Fibroblast of lung (primary cell): ENCODE measurements at regions not wholly inside any gene's neighbourhood (a gene's known extent, or its start where the extent isn't known, plus 50 kb on each side); places are given as distances from the start of the nearest gene placed in this dataset.
A peak's percentile ranks its signal among the peaks of the same experiment; 100 is the strongest.

ENCODE experiments used
- DNase-seq, 2 donors: peaks; one replicate each; pipeline versions ENCODE4 v3.0.0 to v3.0.0-alpha.2; 2010; ENCODE audit warnings: low read depth in 2 of 2
- H2AFZ ChIP-seq: 2 replicates; pipeline ENCODE4 v1.5.1; 2012; ENCODE audit warnings: low read length, control low read depth, inconsistent platforms
- H3K27ac ChIP-seq: 2 replicates; pipeline ENCODE4 v1.5.1; 2011; ENCODE audit warnings: low read length, control low read depth; ENCODE audit not compliant: insufficient read depth
- H3K27me3 ChIP-seq: 2 replicates; pipeline ENCODE4 v1.5.1; 2011; ENCODE audit warnings: mild to moderate bottlenecking, low read length; ENCODE audit not compliant: control insufficient read depth, insufficient read depth
- H3K36me3 ChIP-seq: 2 replicates; pipeline ENCODE4 v1.5.1; 2011; ENCODE audit warnings: low read length; ENCODE audit not compliant: control insufficient read depth, insufficient read depth
- H3K4me1 ChIP-seq: 2 replicates; pipeline ENCODE4 v1.5.1; 2011; ENCODE audit warnings: low read length; ENCODE audit not compliant: control insufficient read depth, insufficient read depth; ENCODE audit errors: extremely low read depth
- H3K4me2 ChIP-seq: 2 replicates; pipeline ENCODE4 v1.5.1; 2011; ENCODE audit warnings: low read length, control low read depth; ENCODE audit not compliant: insufficient read depth; ENCODE audit errors: extremely low read depth
- H3K4me3 ChIP-seq, 4 experiments: fragments of 200-600 bp in 1 of 4; sonication (generic) in 1 of 4; replicated peaks in 1 of 4; 2 replicates each; pipeline ENCODE4 v1.5.1; 2011 to 2016; ENCODE audit warnings: low read length in 4 of 4, low read depth in 3 of 4, mild to moderate bottlenecking in 3 of 4, control low read depth in 2 of 4, inconsistent platforms in 1 of 4, mixed read lengths in 1 of 4; ENCODE audit not compliant: insufficient read depth in 1 of 4; ENCODE audit errors: control extremely low read depth in 1 of 4
- H3K79me2 ChIP-seq: 2 replicates; pipeline ENCODE4 v1.5.1; 2012; ENCODE audit warnings: mild to moderate bottlenecking, low read length, inconsistent platforms; ENCODE audit not compliant: control insufficient read depth, insufficient read depth
- H3K9ac ChIP-seq: 2 replicates; pipeline ENCODE4 v1.5.1; 2011; ENCODE audit warnings: mild to moderate bottlenecking, low read length, control low read depth; ENCODE audit not compliant: insufficient read depth
- H3K9me3 ChIP-seq: 2 replicates; pipeline ENCODE4 v1.5.1; 2012; ENCODE audit warnings: low read depth, low read length; ENCODE audit not compliant: control insufficient read depth, insufficient read depth
- H4K20me1 ChIP-seq: 2 replicates; pipeline ENCODE4 v1.5.1; 2011; ENCODE audit warnings: low read length; ENCODE audit not compliant: control insufficient read depth, insufficient read depth; ENCODE audit errors: extremely low read depth
- CTCF ChIP-seq, 2 donors: IDR thresholded peaks in 1 of 2; conservative IDR thresholded peaks in 1 of 2; 1 replicate in 1 of 2; 2 replicates in 1 of 2; pipeline ENCODE4 v1.5.1; 2011 to 2012; ENCODE audit warnings: low read length in 2 of 2, control low read depth in 1 of 2, inconsistent platforms in 1 of 2, low read depth in 1 of 2, mild to moderate bottlenecking in 1 of 2
- EZH2 ChIP-seq: IDR thresholded peaks from 2 replicates; pipeline ENCODE4 v1.5.1; 2012; ENCODE audit warnings: low read length, control low read depth, mild to moderate bottlenecking; ENCODE audit errors: missing control alignments

DNA sequence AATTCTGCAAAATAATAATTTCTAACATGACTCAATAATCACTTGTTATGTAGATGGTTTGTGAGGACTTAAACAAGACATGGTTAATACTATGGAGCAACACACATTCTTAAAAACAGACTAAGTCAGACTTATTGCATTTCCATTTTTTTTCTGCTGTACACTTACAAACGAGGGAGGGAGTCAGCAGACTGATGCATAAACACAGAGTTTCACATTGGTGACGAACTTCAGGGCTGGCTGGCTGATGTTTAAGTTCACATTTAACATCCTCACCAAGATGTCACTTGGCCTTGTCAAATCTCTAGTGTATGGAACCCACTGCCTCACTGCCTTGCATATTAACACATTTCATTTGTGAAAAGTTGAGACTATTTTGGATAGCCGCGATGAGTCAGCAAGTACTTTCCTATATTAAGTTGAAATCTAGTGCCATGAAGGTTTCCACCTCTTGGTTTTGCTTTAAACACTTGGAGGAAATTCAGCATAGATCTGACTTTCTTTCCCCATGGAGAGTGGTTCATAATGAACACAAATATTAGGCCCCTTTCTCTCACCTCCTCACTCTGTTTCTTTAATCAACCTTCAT, 337.5 kb upstream of the RUNX1 start:
- DNase-seq = peak in 1 of 2 donors; percentile 48
- Histone ChIP-seq H3K27ac (no peak overlapping the region), H3K4me1 (no peaks in the 10 kb centered on the region), H3K9ac (no peak overlapping the region), H3K79me2 (no peaks in the 10 kb centered on the region), H3K4me2 (no peak overlapping the region), H2AFZ (no peak overlapping the region), H3K36me3 (no peaks in the 10 kb centered on the region), H3K27me3 (no peaks in the 10 kb centered on the region), H4K20me1 (no peaks in the 10 kb centered on the region), H3K9me3 (no peaks in the 10 kb centered on the region), H3K4me3 (no peak overlapping the region)
- TF ChIP-seq EZH2 (no peak), CTCF (conservative IDR thresholded peaks at IDR 0.05 in 1 of 2, IDR thresholded peaks at IDR 0.05 in 1 of 2; ENCODE audit: low read depth in 1 of 2, low read length in 2 of 2) (no peak)

DNA sequence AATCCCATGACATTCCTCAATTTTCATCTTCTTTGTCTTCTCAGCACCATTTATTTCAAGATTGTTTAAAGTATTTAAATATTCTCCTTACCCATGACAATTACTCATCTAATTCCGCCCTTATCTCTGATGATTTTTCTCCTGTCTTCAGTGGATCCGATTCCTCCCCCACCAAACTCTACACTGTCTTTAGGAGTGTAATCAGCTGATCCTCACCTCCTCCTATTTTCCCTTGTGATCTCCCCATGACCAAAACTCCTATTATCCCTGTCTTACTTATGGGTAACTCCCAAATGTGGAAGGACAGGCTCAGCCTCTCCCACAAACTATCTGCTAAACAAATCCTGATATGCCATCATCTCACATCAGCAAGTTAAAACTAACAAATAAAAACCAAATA, 335.3 kb upstream of the RUNX1 start:
- no peak overlapping the region for H2AFZ ChIP-seq
- no peak overlapping the region for H3K4me2 ChIP-seq
- H3K9ac ChIP-seq = no peak overlapping the region
- H3K27ac ChIP-seq = no peak overlapping the region
- H3K36me3 ChIP-seq = no peaks in the 10 kb centered on the region
- no peak overlapping the region for H3K4me3 ChIP-seq
- H3K79me2 ChIP-seq = no peaks in the 10 kb centered on the region
- H4K20me1 ChIP-seq = no peaks in the 10 kb centered on the region
- H3K9me3 ChIP-seq = no peaks in the 10 kb centered on the region
- no peaks in the 10 kb centered on the region for H3K4me1 ChIP-seq
- no peak for TF ChIP-seq CTCF (conservative IDR thresholded peaks at IDR 0.05 in 1 of 2, IDR thresholded peaks at IDR 0.05 in 1 of 2; ENCODE audit: low read depth in 1 of 2, low read length in 2 of 2)
- TF ChIP-seq EZH2 = no peak
- DNase-seq = no peak
- H3K27me3 ChIP-seq = no peaks in the 10 kb centered on the region

DNA sequence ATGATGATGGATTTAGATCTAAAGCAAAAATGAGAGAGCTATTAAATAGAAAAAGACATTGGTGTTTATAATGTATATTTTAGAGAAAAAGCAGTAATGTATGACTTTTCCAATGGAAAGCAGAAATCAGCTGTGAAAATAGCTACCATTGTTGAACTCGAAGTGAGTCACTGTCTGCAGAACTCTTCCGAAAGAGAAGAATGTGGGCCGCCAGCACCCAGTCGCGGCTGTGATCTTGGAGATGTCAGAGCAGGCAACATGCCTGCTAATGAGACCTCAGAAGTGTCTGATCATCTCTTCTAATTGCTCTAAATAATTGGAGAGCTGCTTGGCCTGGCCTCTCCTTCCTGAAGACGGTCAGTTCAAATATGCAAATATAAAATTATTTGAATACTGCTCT, 333.6 kb upstream of the RUNX1 start:
- TF ChIP-seq CTCF (conservative IDR thresholded peaks at IDR 0.05 in 1 of 2, IDR thresholded peaks at IDR 0.05 in 1 of 2; ENCODE audit: low read depth in 1 of 2, low read length in 2 of 2) (no peak), EZH2 (no peak)
- Histone ChIP-seq H3K27me3 (no peaks in the 10 kb centered on the region), H3K4me1 (no peaks in the 10 kb centered on the region), H3K36me3 (no peaks in the 10 kb centered on the region), H3K4me2 (no peak overlapping the region), H3K27ac (no peak overlapping the region), H3K79me2 (no peaks in the 10 kb centered on the region), H4K20me1 (no peaks in the 10 kb centered on the region), H3K9ac (no peak overlapping the region), H3K9me3 (no peaks in the 10 kb centered on the region), H3K4me3 (no peak overlapping the region), H2AFZ (no peak overlapping the region)
- peak in 1 of 2 donors; percentile 84 for DNase-seq
